CD4-positive, alpha-beta T cell treated with Interleukin-15 for 4 hours (primary cell): ENCODE measurements at regions not wholly inside any gene's neighbourhood (a gene's known extent, or its start where the extent isn't known, plus 50 kb on each side); places are given as distances from the start of the nearest gene placed in this dataset.

Experiments
- DNase-seq: peaks from one replicate; pipeline ENCODE4 v3.0.0-alpha.2; 2020; ENCODE audit warnings: low spot score

DNA sequence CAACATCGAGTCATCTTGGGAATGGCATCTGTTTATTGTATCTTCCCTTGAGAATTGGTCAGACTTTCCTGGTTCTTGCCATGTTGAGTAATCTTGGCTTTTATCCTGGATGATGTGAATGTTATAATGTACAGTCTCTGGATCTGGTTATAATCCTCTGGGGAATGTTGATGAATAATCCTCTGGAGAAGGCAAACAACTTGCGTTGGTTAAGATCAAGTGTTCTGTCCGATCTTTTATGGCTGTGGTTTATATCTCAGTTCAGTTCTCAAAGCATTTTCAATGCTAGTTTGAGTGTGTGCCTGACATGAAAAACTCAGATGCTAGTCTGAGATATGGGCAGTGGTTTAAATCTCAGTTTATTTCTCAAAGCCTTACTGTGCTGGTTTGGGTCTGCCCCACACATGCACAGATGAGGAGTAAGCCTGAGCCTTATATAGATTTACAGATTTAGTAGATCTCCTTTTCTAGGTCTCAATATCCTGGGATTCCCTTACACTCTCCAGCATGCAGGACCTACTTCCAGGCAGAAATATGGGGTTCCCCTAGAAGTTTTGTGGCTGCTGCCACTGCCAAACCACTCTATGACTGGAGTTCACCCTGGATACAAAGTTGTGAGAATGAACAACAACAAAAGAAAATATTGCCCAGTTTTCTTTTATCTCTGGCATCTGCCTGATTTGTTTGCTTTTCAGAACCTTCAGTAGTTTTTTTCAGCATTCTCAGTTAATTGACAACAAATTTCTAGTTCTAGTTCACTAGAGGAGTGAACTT is 191.8 kb upstream of the MAN1A1 start:
- no peak for DNase-seq

DNA sequence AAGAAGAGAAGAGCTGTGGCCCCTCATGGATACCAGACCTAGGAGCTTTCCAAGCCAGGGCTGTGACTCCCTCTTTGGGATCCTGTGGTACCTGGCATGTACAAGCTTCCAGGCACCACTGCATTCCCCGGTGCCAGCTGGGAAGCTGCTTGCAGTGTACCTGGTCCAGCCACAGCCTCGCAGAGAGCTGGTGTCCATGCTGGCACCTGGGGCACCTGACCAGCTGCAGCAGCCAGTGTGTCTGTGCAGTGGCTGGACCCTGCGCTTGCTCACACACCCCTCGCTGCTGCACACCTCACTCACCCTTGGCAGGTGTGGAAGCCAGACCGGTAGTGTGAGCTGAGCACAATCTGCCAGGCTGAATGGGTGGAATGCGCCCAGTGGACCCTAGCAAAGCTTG is 190.9 kb upstream of the MAN1A1 start:
- no peak for DNase-seq

DNA sequence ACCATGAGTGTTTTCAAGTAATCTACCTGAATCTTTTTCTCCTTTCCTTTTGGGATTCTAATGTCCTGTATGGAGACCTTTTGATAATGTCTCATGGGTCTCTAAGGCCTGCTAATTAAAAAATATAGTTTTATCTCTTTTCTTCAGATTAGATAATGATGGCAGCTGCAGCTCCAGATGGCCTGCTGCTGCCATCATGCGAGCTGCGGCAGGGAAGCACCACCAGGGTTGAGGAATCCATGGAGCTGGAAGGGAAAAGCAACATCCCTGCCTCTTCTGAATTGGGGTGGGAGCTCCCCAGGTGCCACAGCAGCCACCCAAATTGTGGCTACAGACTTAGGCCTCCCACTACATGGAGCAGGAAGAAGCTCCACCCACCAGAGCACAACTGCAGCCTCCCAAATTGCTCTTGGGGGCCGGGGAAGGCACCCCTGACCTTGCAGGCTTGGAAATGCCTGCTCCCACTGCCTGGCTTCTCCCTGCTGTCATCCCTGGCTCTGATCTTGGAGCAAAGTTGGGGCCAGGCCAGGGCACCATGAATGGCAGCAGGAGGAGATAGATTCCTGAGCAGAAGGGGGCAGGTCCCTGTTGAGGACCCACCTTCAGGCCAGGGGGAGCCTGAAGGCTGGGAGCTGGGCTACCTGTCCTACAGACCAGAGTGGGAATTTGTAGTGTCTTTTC is 189.6 kb upstream of the MAN1A1 start:
- DNase-seq: no peak

DNA sequence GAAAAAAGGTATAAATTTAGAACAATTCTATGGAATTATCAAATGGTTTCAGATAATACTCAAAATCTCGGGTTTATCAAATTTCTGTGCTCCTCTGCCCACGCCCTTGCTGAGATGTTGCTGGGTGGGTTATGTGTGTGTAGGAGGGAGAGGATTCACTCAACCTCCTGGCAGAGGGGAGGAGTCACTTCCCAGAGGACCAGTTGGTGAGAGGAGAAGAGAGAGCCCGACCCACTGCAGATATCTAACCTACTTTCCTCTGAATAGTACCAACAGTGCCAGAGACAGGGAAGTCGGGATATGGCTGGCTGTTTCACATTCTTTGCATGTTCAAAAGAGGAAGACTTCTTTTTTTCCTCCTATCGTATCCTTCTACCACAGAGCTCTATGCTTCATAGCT is 187.1 kb upstream of the MAN1A1 start:
- DNase-seq: no peak

DNA sequence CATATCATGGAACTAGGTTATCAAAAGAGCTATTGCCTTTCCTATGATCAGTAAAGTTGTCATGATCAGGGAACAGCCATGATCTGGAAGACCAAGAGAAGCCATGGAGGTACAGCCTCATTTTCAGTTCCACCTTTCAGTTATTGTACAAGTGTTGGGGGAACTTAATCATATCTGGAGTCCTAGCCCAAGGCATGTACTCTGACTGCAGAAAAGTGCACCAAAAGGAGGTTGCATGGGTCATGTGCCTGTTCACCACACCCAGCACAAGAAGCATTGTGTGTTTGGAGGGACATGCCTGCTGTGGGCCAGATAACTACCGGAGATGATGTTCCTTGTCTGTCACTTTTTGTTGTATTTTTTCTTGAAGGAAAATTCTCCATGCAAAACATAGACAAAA is 185.8 kb upstream of the MAN1A1 start:
- no peak for DNase-seq

DNA sequence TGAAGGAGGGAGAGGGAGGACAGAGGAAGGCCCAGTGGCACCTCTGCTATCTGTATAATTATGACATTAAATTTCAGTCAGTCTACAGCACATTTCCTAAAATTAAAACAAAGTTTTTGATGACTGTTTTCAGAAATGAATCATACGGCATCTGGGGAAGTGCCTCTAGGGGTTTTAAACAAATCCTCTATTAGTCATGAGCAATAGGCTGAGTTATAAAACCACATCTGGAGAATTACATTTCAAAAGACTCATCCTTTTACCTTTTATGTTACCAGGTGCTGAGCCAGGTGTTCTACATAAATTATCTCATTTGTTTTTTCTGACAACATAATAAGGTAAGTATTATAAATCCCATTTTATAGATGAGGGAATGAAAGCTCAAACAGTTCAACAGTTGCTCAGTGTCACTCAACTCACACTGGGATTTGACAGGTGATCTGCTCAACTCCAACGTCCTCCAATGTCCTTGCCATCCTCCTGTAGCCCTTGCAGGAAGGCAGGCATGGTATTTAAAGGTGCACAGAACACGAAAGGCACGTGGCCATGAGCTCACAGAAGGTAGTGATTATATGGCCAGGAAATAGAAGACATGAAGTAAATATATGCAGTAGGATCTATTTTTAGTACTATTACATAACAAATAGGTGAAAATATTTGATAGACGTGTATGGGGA is 184.2 kb upstream of the MAN1A1 start:
- no peak for DNase-seq

DNA sequence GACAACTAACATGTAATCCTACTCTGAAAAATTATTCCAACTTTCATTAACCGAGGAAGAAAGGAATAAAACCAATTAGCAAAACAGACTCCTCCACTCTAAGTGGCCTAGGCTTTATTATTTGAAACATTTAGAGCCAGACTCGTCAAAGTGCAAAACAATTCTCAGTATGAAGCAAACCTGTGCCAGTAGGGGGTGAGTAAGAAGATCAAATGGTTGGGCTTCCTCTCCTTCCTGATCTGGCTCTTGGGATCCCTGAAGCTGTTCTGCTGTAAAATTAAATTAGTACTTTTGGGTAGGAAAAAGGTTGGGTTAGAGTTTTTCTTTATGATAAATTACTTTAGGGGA is 177.6 kb upstream of the MAN1A1 start:
- DNase-seq: no peak

DNA sequence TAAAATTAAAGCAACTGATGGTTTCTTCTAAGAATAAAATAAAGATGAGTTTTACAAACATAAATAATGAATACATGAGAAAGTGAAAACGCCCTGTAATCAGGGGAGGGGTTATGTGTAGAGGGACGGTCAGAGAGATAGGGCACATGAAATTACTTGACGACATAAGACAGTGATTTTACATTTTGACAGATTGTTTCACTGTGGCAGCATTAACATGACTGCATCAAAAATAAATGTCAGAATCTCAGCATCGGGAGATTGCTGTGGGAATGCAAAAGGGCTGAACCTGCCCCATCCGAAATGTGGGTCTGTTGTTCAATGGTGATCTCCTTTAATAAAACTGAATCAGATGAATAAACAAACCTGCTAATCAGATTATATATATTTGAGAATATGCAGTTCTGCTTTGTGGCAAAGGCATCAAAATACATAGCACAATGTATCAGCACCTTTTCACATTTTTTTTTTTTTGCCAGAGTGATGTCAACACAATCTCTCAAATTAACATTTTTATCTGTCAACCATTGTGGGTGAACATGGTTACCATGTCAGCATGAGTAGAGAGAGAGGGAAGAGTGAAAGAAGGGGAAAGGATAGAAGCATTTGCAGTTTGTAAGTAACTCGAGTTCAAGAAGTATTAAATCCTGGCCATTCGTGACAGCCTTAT is 177.1 kb upstream of the MAN1A1 start:
- no peak for DNase-seq

DNA sequence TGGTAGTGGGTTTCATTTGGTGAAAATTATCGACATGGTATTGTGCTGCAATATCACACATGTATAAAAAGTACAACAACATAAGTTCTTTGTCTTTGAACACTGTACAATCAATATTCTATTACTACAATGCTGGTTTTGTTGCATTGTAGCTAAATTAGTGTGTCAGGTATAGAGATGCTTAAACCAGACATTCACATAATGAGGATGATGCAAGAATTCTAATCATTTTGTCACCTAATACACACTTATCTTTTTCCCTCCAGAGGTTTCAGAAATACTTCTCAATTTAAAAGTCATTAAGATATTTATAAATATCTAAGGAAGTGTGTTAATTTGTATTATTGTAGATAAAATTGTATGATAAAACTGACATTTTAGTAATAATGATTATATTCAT is 174.8 kb upstream of the MAN1A1 start:
- DNase-seq: no peak

DNA sequence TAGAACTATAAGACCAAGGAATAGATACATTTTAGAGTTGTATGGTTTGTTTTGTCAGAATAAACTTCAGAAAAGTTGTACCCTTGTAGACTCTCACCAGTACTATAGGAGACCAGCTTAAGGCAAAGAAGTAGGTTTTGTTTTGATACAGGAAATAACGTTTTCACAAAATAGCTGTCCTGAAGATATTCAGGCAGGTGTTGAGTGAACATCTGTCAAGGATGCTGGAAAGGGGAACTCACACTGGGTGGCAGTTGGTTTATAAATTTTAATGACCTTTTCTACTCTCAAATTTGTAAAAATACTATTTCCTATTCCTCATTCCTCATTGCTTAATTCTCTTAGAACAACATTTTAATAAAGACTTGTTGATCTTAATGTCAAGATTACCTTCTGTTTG is 174.0 kb upstream of the MAN1A1 start:
- no peak for DNase-seq

DNA sequence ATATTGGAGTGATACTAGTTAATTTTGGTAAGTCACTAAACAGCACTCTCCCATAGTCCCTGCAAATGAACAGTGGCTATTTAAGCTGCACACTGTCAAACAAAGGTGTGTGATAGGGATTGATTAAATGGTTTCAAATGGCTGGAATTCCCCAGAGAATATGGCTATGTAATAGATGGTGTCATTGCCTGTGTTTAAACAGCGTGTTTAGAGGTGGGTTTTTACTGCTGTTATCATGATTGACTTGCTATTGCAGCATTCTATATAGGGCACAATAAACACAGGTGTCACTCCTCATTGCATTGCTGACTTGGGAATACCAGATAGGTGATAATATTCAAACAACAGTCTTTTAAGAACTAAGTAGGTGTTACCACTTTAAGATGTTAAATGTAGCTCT is 171.7 kb upstream of the MAN1A1 start:
- no peak for DNase-seq

DNA sequence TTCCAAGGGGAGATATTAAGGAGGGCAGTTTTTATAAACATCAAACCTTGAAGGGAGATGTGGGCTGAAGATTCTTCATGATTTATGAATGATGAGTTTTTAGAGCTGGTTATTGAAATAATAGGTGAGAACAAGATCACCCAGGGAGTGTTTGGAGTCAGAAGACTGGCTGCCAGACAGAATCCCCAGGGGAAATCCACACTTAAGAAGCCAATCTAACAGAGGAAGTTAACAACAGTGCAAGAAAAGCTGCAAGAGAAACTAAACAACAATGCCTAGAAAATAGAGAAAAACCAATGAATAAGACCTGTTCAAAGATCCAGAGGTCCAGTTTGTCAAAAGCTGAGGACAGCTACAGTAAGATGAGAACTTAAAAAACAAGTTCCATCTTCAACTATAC is 167.9 kb upstream of the MAN1A1 start:
- no peak for DNase-seq

DNA sequence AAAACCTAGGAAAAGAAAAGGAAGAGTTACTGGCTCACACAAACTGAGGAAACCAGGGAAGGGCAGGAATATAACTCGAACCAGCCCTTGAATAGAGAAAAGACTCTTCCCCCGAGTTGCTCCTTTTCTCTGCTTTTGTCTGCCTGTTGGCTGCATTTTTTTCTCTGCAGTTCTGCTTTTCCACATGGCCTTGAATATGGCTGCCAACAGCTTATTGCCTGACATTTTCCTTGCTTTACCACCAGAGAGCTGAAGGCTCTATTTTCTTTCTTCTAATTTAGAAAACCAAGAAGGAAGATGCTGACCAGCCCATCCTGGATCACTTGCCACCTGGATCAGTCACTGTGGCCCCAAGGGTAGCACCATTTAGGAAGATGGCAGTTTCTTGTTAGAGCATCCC is 164.8 kb upstream of the MAN1A1 start:
- DNase-seq: no peak

DNA sequence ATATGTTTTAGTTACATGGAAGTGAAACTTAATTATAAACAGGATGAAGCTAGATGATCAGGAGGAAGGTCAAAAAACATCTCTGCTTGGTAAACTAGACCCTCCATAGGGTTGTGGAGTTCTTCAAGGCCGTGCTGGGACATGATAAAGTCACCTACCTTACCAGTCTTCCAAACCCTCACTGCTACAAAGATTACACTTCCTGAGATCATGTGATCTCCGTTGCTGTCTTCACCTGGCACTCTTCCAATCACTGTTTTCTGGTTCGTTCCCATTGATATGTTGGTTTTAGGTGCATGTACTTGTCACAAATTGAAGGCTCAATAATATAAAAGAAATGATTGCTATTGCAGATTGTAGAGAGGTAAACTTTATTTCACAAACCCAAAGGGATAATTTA is 161.5 kb upstream of the MAN1A1 start:
- no peak for DNase-seq

DNA sequence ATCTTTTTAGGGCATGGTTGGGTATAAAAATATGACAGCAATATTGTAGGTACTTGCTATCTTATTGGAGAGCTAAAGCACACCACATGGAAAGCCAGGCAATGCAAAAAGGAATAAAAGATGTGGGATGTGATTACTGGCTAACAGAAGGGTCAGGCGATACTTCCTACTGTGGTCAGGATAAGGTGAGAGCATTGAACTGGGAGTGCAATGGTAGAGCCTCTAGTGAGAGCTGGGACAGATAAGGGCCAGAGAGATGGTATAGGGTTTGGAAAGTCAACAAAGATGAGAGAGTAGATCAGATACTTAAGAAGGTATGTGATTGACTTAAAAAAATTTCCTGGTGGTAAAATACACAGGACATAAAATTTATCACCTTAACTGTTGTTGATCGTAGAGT is 160.7 kb upstream of the MAN1A1 start:
- no peak for DNase-seq

DNA sequence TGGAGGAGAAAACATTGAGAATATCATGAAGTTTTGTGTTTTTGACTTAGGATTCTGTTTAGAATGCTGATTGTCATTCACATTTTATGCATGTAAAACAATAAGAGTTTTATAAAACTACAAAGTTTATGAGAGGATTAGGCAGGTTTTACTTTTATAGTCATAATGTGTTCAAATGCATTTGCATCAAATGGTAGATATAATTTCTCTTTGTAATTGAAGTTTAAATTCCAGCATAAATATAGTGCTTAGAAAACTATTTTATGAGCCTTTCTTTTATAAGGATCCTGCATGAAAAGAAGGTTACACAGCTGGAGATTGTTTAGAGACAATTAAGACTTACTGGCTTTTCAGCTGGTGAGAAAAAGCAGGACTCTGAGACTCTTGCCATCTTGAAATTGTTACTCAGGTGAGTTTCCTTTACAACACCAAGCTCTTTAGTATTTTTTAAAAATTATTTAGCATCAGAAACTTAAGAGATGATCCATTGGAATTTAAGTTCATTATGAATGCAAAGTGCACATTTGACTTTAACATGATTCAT is 157.1 kb upstream of the MAN1A1 start:
- no peak for DNase-seq

DNA sequence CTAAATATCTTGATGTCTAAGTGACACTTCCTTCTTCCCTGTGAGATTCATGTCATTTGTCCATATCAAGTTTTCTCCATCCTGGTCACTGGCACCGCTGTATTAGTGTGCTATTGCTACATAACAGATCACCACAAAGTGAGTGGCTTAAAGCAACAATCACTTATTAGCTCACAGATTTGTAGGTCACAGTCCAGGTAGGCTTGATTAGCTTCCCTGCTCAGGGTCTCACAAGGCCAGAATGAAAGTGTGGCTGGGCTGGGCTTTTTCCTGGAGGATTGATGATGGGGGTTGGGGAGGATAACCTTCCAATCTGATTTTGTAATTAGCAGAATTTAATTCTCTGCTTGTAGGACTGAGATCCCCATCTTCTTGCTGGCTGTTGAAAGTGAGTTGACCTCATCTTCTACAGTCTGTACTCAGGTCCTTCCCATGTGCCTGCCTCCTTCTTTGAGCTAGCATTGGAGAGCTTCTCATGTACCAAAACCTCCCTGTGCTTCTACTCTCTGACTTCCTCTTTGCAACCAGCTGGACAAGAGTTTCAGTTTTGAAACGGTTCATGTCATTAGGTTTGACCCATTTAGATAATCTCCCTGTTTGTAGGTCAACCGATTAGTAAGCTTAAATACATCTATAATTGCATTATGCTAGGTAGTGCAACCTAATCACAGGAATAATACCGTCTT is 152.4 kb upstream of the MAN1A1 start:
- no peak for DNase-seq

DNA sequence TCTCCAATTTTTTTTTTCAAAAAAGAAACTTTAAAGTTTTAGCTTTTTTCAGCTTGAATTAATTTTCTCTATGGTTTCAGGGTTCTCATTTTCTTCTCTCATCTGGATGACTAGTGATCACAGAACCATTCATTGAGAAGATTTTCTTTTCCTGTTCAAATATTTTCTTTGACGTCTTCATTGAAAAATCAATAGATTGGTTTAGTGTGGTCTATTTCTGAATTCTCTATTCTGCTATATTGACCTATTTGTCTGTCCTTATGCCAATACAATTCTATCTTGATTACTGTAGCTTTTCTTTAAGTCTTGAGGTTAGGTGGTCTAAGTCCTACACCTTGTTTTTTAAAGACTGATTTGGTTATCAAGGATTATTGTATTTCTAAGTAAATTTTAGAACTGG is 150.2 kb upstream of the MAN1A1 start:
- DNase-seq: no peak

DNA sequence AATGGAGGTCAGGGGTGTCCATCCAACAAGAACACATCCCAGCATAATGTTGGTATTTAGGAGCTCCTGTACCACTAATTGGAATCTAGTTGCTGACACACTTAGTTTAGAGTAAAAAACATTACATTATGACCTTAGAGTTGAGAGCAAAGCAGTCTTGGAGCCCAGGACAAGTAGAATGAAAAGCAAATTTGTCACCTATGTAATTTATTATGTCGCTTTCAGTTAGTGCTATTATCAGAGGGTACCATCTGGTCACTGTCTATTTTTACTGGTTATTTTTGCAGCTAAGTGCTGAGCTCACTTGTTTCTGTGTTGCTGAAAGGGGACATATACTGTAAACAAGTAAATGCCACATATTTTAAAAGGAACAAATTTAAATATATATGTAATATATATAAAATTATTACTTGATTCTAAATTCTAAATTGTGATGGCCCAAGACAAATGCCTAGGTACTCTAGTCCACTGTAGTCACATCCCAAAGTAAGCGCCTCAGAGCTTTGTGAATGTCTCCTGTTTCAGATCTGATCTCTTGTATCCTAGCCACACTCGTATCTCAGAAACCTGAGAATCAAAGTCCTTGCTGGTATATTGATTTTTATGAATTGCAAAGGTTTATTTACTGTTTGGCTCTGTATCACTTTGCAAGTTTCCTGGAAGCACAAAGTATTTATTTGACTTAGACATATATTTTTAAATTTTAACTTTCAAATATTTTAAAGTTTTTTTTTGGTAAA is 148.6 kb upstream of the MAN1A1 start:
- DNase-seq: no peak

DNA sequence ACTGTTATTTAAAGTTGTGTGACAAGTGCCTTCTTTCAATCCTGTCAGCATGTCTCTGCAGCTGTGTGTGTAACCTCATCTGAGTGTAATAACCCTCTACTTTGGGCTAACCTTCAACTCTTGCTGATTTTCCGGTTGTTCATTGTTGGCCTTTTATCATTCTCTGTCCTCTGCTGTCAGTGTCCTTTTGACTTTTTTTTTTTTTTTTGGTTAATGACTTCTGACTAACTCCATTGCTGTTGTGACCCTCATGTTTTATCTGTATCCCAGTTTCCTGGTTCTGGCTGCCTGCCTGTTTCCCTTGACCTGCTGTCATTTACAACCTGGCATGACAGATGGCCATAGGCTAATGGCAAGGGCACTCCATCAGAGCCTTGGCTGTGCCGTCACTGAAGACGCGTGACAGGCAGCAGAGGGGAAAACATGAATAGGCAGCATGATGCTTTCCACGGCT is 145.7 kb upstream of the MAN1A1 start:
- DNase-seq: no peak

DNA sequence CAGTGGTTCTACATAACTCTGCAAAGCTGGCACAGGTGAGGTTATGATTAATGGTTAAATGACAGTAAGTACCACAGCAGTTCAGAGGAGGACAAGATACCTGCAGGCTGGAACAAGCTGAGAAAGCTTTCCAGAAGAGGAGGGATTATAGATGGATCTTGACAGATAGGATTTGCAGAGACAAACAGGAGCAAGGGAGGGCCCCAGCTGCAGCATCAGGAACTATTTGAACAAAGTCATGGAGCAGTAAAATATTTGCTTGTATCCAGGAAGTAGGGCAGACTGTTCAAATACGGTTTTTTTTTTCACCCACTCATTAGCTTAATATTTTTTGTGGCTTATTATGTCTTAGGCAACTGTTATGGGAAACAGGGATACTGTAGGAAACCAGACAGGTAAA is 144.4 kb upstream of the MAN1A1 start:
- DNase-seq: no peak
